GM12865 (cell line): ENCODE measurements at regions not wholly inside any gene's neighbourhood (a gene's known extent, or its start where the extent isn't known, plus 50 kb on each side); places are given as distances from the start of the nearest gene placed in this dataset.
"Not testable (repeated sequence)": the region's sequence is repeated elsewhere in the genome, so short reads cannot be mapped to it uniquely, and the experiment has no call there.

Source experiments
- DNase-seq: peaks from one replicate; pipeline ENCODE4 v3.0.0; 2010; ENCODE audit warnings: low read depth
- H3K4me3 ChIP-seq: 2 replicates; pipeline ENCODE4 v1.5.1; 2011; ENCODE audit warnings: mild to moderate bottlenecking, low read depth, low read length, control low read depth
- TF ChIP-seq, protein P1 (sequence below): IDR thresholded peaks from 2 replicates; pipeline ENCODE4 v1.5.1; 2011; ENCODE audit warnings: low read length, control low read depth, low read depth, inconsistent platforms; ENCODE audit not compliant: insufficient read depth; ENCODE audit errors: missing control alignments

DNA sequence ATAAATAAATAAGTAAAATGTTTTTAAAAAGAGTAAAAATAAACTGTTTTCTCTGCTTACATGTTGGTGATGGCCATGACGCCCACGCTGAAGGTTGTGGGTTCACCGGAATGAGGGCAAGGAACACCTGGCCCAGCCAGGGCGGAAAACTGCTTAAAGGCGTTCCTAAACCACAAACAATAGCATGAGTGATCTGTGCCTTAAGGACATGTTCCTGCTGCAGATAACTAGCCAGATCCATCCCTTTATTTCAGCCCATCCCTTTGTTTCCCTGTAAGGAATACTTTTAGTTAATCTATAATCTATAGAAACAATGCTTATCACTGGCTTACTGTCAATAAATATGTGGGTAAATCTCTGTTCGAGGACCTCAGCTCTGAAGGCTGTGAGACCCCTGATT lies 63.3 kb upstream of the CEP78 start:
- not testable (repeated sequence) for DNase-seq, H3K4me3 ChIP-seq

DNA sequence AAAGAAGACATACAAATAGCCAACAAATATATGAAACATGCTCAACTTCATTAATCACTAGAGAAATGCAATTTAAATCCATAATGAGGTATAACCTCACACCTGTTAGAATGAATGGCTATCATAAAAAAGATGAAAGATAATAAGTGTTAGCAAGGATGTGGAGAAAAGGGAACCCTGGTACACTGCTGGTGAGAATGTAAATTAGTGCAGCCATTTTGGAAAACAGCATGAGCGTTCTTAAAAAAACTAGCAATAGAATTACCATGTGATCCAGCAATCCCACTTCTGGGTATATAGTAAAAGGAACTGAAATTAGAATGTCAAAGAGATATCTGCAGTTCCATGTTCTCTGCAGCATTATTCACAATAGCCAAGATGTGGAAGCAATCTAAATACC lies 64.2 kb upstream of the CEP78 start:
- TF ChIP-seq, protein P1, sequence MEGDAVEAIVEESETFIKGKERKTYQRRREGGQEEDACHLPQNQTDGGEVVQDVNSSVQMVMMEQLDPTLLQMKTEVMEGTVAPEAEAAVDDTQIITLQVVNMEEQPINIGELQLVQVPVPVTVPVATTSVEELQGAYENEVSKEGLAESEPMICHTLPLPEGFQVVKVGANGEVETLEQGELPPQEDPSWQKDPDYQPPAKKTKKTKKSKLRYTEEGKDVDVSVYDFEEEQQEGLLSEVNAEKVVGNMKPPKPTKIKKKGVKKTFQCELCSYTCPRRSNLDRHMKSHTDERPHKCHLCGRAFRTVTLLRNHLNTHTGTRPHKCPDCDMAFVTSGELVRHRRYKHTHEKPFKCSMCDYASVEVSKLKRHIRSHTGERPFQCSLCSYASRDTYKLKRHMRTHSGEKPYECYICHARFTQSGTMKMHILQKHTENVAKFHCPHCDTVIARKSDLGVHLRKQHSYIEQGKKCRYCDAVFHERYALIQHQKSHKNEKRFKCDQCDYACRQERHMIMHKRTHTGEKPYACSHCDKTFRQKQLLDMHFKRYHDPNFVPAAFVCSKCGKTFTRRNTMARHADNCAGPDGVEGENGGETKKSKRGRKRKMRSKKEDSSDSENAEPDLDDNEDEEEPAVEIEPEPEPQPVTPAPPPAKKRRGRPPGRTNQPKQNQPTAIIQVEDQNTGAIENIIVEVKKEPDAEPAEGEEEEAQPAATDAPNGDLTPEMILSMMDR = no peak
- H3K4me3 ChIP-seq = no peak overlapping the region
- DNase-seq = no peak

DNA sequence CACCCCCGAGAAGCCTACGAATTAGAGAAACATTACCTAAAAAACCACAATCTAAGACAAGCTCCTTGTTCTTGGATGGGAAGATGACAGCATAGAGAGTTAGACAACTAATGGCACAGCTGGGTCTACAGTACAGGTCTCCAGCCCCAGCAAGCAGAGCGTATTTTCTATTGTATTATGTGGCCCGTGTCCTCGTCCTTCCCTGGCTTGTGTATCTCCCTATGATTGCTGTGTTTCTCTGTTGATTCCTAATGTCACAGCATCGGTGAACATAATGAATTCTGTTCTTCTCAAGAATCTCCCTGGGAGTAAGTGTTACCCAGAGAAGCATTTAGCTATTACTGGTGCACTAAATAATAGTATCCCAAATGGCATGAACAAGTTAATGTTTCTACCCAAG lies 66.8 kb upstream of the CEP78 start:
- no peak overlapping the region for H3K4me3 ChIP-seq
- TF ChIP-seq, protein P1 = no peak
- no peak for DNase-seq

DNA sequence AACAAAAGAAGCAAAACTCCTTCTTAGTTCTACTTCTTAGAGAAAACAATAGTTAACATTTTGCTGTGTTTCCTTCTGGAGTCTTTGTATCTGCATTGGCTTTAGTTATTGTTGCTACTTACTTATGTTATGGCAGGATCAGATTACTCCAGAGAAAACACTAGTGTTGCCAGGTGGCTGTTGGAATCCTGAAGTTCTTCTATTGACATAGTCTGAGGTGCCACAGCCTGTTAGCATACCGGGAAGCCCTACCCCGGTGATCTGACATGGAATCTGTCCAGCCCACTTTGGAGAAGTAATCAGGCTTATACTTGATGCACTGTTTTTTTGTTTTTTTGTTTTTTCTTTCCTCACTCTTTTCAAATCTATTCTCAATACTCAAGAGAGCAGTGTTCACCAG lies 68.5 kb upstream of the CEP78 start:
- no peak for DNase-seq
- H3K4me3 ChIP-seq = no peak overlapping the region

DNA sequence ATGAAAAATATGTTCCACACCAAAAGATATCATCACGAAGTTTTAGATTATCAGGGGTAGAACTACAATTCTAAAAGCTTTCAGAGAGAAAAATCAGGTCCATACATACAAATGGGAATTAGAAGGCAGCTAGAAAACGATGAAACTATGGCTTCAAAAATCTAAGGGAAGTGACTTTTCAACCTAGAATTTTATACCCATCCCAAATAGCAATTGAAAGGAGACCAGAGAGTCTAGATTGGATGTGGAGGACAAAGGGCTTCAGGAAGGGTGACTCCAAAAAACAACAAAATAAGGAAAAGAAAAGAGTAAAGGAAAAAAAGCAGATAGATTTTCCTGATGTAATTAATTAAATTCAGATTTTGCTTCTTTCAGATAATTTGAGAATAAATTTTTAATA lies 72.0 kb upstream of the CEP78 start:
- no peak for DNase-seq

More for the DNA sequence above, 68.5 kb upstream of the CEP78 start:
- TF ChIP-seq, protein P1 = no peak

DNA sequence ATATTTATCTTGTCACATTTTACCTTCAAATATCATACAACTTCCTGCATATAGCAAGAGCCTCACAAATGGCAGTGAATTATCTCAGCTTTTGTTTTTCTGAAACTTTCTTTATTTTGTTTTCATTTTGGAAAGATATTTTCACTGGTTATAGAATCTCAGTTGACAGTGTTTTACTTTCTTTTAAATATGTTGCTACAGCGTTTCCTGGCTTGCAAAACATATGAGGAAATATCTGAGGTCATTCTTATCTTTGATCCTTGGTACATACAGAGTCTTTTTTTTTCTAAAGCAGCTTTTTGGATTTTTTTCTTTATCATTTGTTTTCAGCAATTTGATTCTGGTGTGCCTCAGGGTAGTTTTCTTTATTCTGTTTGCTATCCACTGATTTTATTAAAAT lies 77.6 kb upstream of the CEP78 start:
- DNase-seq = no peak
- no peak overlapping the region for H3K4me3 ChIP-seq
- TF ChIP-seq, protein P1 = no peak

More for the DNA sequence above, 72.0 kb upstream of the CEP78 start:
- no peak overlapping the region for H3K4me3 ChIP-seq
- TF ChIP-seq, protein P1 = no peak

DNA sequence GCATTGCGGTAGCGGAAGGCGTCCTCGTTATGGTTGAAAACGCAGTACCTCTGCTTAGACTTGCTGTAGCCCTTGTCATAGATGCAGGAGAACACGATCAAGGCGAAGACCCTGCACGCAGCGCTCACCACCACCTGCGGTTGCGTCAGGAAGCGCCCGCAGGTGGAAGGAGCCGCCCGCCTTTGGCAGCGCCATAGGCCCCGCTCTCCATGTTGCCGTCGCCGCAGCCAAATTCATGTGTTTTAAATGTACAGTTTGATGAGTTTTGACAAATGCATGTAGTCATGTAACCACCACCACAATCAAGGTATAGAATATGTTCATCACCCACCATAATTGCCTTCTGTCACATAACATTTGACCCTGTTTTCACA lies 84.9 kb upstream of the CEP78 start:
- TF ChIP-seq, protein P1 = no peak
- no peak for DNase-seq
- no peak overlapping the region for H3K4me3 ChIP-seq
